Endothelial cell of umbilical vein (primary cell): ENCODE measurements at regions not wholly inside any gene's neighbourhood (a gene's known extent, or its start where the extent isn't known, plus 50 kb on each side); places are given as distances from the start of the nearest gene placed in this dataset.

Experiments
- BruUV-seq: library from RNA; stranded (reverse); fragments of 400-500 nt; replicated peaks from 2 replicates; lab custom pipeline; 2021; lab: Mats Ljungman, UMichigan
- CTCF ChIA-PET: fragments of 300-600, 350-600 bp; sonication (Branson Sonifier 250); formaldehyde crosslinking; loops from one replicate; lab custom pipeline; 2021; ENCODE audit warnings: antibody characterized with exemption, inconsistent platforms; lab: Charles Lee
- POLR2A ChIA-PET: fragments of 300-600, 350-600 bp; sonication (Branson Sonifier 250); formaldehyde crosslinking; loops from one replicate; lab custom pipeline; 2021; ENCODE audit warnings: antibody characterized with exemption, inconsistent platforms; lab: Charles Lee
- DNase-seq: peaks from one replicate; pipeline ENCODE4 v3.0.0-alpha.2; 2011; ENCODE audit warnings: low read depth, low spot score
- FAIRE-seq: peaks from 2 replicates; lab custom pipeline; 2011; peaks lifted over from hg19 to GRCh38; lab: Jason Lieb, UNC
- H2AFZ ChIP-seq: 2 replicates; pipeline ENCODE4 v1.6.0; 2012; ENCODE audit warnings: low read depth, low read length, control low read depth, inconsistent platforms
- H3K27ac ChIP-seq: 2 replicates; pipeline ENCODE4 v1.5.1; 2011; ENCODE audit warnings: low read depth, mild to moderate bottlenecking, control low read depth, low read length, moderate library complexity; ENCODE audit not compliant: insufficient read depth
- H3K27me3 ChIP-seq, 2 experiments: 2 replicates each; pipeline versions ENCODE4 v1.6.0 to v1.6.1; 2011; ENCODE audit warnings: low read length in 2 of 2, mixed read lengths in 1 of 2; ENCODE audit not compliant: control insufficient read depth in 2 of 2, insufficient read depth in 2 of 2
- H3K36me3 ChIP-seq, 2 experiments: 2 replicates in 1 of 2; 3 replicates in 1 of 2; pipeline ENCODE4 v1.5.1; 2011; ENCODE audit warnings: low read length in 2 of 2, mild to moderate bottlenecking in 1 of 2, moderate library complexity in 1 of 2; ENCODE audit not compliant: control insufficient read depth in 2 of 2, insufficient read depth in 2 of 2; ENCODE audit errors: extremely low read depth in 1 of 2
- H3K4me1 ChIP-seq: 3 replicates; pipeline ENCODE4 v1.5.1; 2011; ENCODE audit warnings: mild to moderate bottlenecking, low read length; ENCODE audit not compliant: control insufficient read depth, insufficient read depth; ENCODE audit errors: extremely low read depth
- H3K4me2 ChIP-seq: 2 replicates; pipeline ENCODE4 v1.6.1; 2011; ENCODE audit warnings: low read length, control low read depth, mixed read lengths; ENCODE audit not compliant: insufficient read depth
- H3K4me3 ChIP-seq, 3 experiments: fragments of 200-600 bp in 1 of 3; sonication (generic), shearing (Covaris generic) in 1 of 3; replicated peaks in 1 of 3; 2 replicates each; pipeline ENCODE4 v1.5.1; 2011 to 2016; ENCODE audit warnings: control low read depth in 3 of 3, low read length in 3 of 3, mild to moderate bottlenecking in 2 of 3, inconsistent platforms in 1 of 3, low read depth in 1 of 3, moderate library complexity in 1 of 3; ENCODE audit not compliant: insufficient read depth in 1 of 3
- H3K79me2 ChIP-seq: 2 replicates; pipeline ENCODE4 v1.6.0; 2012; ENCODE audit warnings: low read length, inconsistent platforms; ENCODE audit not compliant: control insufficient read depth, insufficient read depth
- H3K9ac ChIP-seq: replicated peaks from 2 replicates; pipeline ENCODE3; 2011; ENCODE audit warnings: low read length, control low read depth; ENCODE audit not compliant: insufficient read depth; ENCODE audit errors: extremely low read depth
- H3K9me1 ChIP-seq: replicated peaks from 3 replicates; pipeline ENCODE4 v1.6.0; 2011; ENCODE audit warnings: mild to moderate bottlenecking, low read length; ENCODE audit not compliant: control insufficient read depth, insufficient read depth; ENCODE audit errors: extremely low read depth
- H3K9me3 ChIP-seq: replicated peaks from 2 replicates; pipeline ENCODE4 v1.5.1; 2012; ENCODE audit warnings: low read length, inconsistent platforms; ENCODE audit not compliant: control insufficient read depth, insufficient read depth
- H4K20me1 ChIP-seq: replicated peaks from 2 replicates; pipeline ENCODE3; 2011; ENCODE audit warnings: mild to moderate bottlenecking, low read length; ENCODE audit not compliant: control insufficient read depth, insufficient read depth; ENCODE audit errors: extremely low read depth
- EZH2 ChIP-seq: IDR thresholded peaks from 2 replicates; pipeline ENCODE4 v1.6.1; 2012; ENCODE audit warnings: borderline replicate concordance, low read depth, mild to moderate bottlenecking, moderate library complexity, low read length, inconsistent platforms; ENCODE audit not compliant: severe bottlenecking
- FOS ChIP-seq: IDR thresholded peaks from 2 replicates; pipeline ENCODE4 v1.6.1; 2011; ENCODE audit warnings: mild to moderate bottlenecking, low read length, moderate library complexity, borderline replicate concordance; ENCODE audit not compliant: insufficient read depth
- GATA2 ChIP-seq: IDR thresholded peaks from 2 replicates; pipeline ENCODE4 v1.7.0; 2011; ENCODE audit warnings: low read depth, mild to moderate bottlenecking, moderate library complexity, mixed read lengths, low read length; ENCODE audit not compliant: insufficient read length, insufficient read depth
- JUN ChIP-seq: IDR thresholded peaks from 2 replicates; pipeline ENCODE4 v1.6.1; 2011; ENCODE audit warnings: borderline replicate concordance, low read depth; ENCODE audit not compliant: insufficient read length, insufficient read depth
- MAX ChIP-seq: IDR thresholded peaks from 2 replicates; pipeline ENCODE4 v1.6.1; 2011; ENCODE audit not compliant: insufficient read depth, insufficient read length
- MYC ChIP-seq: IDR thresholded peaks from one replicate; pipeline ENCODE4 v1.6.1; 2011; ENCODE audit warnings: mild to moderate bottlenecking, low read depth, low read length
- POLR2A ChIP-seq: IDR thresholded peaks from 2 replicates; pipeline ENCODE4 v1.6.1; 2012; ENCODE audit warnings: low read depth, mild to moderate bottlenecking, control low read depth, low read length
- POLR2AphosphoS5 ChIP-seq: IDR thresholded peaks from 2 replicates; pipeline ENCODE4 v1.6.1; 2012; ENCODE audit warnings: low read depth, mild to moderate bottlenecking, control low read depth, low read length, moderate library complexity; ENCODE audit not compliant: insufficient read depth
- dilution Hi-C: fragments of 300-500 bp; cut with MboI; formaldehyde crosslinking; loops from one replicate; pipeline ENCODE4 v1.15.0; 2019; ENCODE audit warnings: low sequenced_read_pairs; ENCODE audit not compliant: extremely low pct_ligation_motif_present
- intact Hi-C: fragments of 100-400 bp; cut with micrococcal nuclease; formaldehyde crosslinking; loops from one replicate; pipeline ENCODE4 v1.10.0; 2022
- TF ChIP-seq, protein P1 (sequence below), 2 donors: IDR thresholded peaks; 1 replicate in 1 of 2; 2 replicates in 1 of 2; pipeline ENCODE4 v1.5.1; 2011; ENCODE audit warnings: low read length in 2 of 2, mild to moderate bottlenecking in 2 of 2, moderate library complexity in 2 of 2, control low read depth in 1 of 2, inconsistent platforms in 1 of 2, low read depth in 1 of 2; ENCODE audit not compliant: insufficient read depth in 1 of 2; ENCODE audit errors: extremely low read depth in 1 of 2

DNA sequence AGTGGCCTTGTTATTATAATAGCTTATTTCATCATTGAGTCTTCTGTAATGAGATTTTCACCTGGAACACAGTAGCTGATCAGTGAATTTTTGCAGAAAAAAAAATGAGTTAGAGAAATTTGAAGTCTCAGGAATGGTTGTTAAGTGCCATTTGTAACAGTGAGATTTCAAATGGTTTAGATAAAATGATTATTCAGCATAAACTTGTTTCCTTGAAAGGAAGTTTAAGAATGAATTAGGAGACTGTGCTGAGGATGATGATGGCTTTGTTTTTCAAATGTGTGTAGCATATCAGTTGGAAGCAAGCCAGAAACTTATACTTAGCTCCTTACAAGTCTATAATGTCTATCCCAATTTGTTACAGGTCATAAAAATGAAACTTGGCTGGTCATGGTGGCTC, 225.1 kb downstream of the LRRC3B start:
- POLR2A ChIA-PET: no interaction called here
- FAIRE-seq: no peak
- dilution Hi-C loops: no loop called here

DNA sequence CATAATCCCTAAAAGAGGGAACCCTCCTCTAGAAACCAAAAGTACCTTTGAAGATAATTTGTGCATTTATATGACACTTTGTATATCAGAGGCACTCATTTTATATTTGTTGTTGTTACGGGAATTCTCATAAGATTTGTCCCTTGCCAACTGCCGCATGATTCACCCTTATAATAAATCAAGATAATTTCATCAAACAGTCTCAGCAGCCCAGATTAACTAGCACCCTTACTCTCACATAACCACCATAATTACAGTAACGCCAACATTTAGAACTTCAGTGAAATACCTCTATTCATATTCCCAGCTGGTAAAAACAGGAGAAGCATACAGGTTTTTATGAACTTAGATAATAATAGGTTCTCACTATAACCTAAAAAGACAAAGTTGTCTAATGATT, 271.9 kb downstream of the LRRC3B start:
- ChIA-PET POLR2A (no interaction called here), CTCF (no interaction called here)
- Histone ChIP-seq H3K4me1 (no peaks in the 10 kb centered on the region), H3K27ac (no peak overlapping the region), H3K9me3 (no peaks in the 10 kb centered on the region), H3K4me3 (no peak overlapping the region), H4K20me1 (no peaks in the 10 kb centered on the region), H3K27me3 (no peaks in the 10 kb centered on the region), H3K79me2 (no peaks in the 10 kb centered on the region), H2AFZ (no peak overlapping the region), H3K9me1 (no peaks in the 10 kb centered on the region), H3K36me3 (no peaks in the 10 kb centered on the region), H3K4me2 (no peak overlapping the region), H3K9ac (no peak overlapping the region)
- DNase-seq (no peak), FAIRE-seq (no peak)
- dilution Hi-C loops (no loop called here), intact Hi-C loops (no loop called here)
- no TSS peak for BruUV-seq
- no peak for TF ChIP-seq POLR2A
- TF ChIP-seq JUN: no peak
- TF ChIP-seq, protein P1, sequence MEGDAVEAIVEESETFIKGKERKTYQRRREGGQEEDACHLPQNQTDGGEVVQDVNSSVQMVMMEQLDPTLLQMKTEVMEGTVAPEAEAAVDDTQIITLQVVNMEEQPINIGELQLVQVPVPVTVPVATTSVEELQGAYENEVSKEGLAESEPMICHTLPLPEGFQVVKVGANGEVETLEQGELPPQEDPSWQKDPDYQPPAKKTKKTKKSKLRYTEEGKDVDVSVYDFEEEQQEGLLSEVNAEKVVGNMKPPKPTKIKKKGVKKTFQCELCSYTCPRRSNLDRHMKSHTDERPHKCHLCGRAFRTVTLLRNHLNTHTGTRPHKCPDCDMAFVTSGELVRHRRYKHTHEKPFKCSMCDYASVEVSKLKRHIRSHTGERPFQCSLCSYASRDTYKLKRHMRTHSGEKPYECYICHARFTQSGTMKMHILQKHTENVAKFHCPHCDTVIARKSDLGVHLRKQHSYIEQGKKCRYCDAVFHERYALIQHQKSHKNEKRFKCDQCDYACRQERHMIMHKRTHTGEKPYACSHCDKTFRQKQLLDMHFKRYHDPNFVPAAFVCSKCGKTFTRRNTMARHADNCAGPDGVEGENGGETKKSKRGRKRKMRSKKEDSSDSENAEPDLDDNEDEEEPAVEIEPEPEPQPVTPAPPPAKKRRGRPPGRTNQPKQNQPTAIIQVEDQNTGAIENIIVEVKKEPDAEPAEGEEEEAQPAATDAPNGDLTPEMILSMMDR (IDR thresholded peaks at IDR 0.05; ENCODE audit: extremely low read depth in 1 of 2, insufficient read depth in 1 of 2, low read depth in 1 of 2, low read length in 2 of 2): no peak
- no peak for TF ChIP-seq GATA2
- TF ChIP-seq MAX: no peak
- TF ChIP-seq POLR2AphosphoS5: no peak
- no peak for TF ChIP-seq MYC
- TF ChIP-seq EZH2: no peak
- TF ChIP-seq FOS: no peak

More for the DNA sequence above, 225.1 kb downstream of the LRRC3B start:
- BruUV-seq: no TSS peak
- Histone ChIP-seq H3K79me2 (no peaks in the 10 kb centered on the region), H3K27me3 (no peaks in the 10 kb centered on the region), H3K27ac (no peak overlapping the region), H3K4me2 (no peak overlapping the region), H3K36me3 (no peaks in the 10 kb centered on the region), H3K4me3 (no peak overlapping the region), H2AFZ (no peak overlapping the region), H3K4me1 (no peaks in the 10 kb centered on the region), H3K9me1 (no peaks in the 10 kb centered on the region), H3K9ac (no peak overlapping the region), H3K9me3 (no peaks in the 10 kb centered on the region), H4K20me1 (no peaks in the 10 kb centered on the region)
- TF ChIP-seq POLR2A (no peak), JUN (no peak), EZH2 (no peak)
- intact Hi-C loops: no loop called here
- CTCF ChIA-PET: no interaction called here
- no peak for DNase-seq
